HG03460 (cell line): ENCODE measurements at regions not wholly inside any gene's neighbourhood (a gene's known extent, or its start where the extent isn't known, plus 50 kb on each side); places are given as distances from the start of the nearest gene placed in this dataset.

Experiments used
- ATAC-seq: cut with Tn5 transposase; IDR thresholded peaks from one replicate; pipeline ENCODE4 v1.9.1; 2021; ENCODE audit not compliant: unreplicated experiment

DNA sequence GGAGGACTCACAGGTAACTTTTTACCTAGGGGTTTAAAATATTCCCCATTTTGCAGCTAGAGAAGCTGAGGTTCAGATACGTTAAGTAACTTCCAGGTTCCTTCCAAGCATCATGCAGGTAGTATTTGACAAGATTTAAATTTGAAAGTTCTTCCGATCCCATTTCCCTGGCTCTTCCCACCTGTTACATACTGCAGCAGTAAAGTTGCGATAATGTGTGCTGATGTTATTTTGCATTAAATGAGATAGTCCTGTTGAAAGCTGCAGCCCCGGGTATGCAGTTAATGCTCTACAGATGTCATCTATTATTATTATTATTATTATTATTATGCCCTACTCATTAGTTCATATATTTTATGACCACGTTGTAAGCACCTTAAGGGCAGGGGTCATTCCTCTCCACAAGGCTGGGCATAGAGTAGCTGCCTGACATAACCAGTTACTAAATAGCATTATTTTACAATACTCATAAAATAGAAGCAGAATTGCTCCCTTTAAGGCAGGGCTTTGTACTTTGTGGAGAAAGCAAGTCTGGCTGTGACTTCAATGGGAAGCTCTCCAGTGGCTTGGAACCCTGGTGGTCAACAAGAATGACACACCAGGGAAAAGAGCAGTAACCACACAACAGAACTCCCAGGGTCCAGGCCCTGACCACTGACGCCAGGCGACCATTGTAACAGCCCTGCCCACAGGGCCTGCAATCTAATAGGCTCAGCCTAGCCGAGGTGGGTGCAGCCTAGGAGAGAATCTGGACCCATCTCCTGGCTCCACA, 90.8 kb upstream of the CALM2 start:
- no peak for ATAC-seq

DNA sequence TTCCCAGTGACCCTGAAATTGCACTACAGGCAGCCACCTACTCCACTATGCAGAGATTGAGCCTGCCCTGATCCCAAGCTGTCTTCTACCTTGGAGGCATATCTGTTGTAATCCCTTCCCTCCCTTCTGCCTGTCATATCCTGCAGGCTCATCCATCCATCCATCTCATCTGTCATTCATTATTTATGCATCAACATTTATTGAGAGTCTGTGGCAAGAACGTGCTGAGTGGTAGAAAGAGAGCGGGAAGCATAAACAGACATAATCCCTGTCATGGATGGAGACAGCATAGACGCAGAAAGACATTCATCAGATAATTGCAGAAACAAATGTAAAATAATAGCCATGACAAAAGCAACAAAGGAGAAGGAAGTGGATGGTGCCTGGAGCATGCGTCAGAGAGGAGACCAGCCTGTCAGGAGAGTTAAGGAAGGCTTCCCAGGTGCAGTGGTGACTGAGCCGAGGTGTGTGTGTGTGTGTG, 89.5 kb upstream of the CALM2 start:
- no peak for ATAC-seq

DNA sequence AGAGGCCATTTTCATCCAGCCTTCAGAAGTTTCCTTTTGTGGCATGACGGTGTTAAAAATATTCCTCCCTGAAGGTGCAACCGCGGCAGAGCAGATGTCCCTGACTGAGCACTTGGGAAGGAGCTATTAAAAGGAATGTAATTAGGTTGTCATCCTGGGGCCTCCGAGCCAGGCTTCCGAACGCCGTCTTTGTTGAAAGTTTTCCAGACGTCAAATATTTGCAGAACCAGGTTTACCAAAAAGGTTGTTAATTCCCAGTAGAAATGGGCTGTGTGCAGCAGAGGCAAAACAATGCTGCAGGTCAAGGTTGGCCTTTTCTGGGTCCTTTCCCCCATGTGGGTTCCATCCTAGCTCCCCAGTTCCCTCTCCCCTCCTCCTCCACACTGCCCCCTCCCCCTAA, 88.8 kb upstream of the CALM2 start:
- no peak for ATAC-seq

DNA sequence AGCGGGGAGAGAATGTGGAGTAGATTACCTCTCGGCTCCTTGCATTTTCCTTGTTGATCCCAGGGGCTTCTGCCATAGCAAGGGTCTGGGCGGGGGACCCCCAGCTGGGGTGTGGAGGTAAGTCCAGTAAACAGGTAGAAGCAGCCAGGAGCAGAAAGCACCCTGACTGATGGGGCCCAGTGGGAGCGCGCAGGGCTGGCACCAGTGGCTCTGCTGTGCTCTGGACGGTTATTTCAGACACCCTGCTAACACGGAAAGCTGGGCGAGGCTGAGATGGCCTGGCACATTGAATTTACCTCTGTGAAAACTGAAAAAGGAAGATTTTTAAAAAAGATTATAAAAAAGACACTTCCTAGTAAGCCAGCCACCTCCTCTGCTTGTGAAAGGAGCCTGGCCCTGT, 88.4 kb upstream of the CALM2 start:
- no peak for ATAC-seq

DNA sequence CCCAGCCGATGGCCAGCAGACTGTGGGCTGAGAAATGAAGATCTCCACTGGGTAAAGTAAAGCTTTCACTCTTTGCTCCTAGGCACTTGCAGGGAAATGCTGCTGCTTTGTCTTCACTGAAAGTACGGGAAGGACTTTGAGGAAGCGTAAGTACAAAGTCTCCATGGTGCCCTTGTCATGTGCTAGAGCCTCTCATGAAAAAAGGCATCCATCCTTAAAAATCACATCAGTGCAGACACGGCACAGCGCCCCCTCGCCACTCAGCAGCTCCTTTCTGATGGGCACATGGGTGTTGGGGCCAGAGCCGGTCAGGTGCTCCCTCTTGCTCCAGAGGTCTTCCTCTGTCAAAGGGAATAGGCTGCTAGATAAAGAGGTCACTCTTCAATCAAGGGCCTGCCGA, 87.8 kb upstream of the CALM2 start:
- no peak for ATAC-seq

DNA sequence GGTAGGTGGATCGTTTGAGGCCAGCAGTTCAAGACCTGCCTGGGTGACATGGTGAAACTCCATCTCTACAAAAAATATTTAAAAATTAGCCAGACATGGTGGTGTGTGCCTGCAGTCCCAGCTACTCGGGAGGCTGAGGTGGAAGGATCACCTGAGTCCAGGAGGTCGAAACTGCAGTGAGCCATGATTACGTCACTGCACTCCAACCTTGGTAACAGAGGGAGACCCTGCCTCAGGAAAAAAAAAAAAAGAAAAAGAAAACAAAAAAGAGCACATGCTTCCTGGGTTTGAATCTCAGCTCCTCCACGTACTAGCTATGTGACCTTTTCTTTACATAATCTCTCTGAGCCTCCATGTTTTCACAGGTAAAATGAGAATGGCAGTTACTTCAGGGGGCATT, 86.3 kb upstream of the CALM2 start:
- no peak for ATAC-seq

DNA sequence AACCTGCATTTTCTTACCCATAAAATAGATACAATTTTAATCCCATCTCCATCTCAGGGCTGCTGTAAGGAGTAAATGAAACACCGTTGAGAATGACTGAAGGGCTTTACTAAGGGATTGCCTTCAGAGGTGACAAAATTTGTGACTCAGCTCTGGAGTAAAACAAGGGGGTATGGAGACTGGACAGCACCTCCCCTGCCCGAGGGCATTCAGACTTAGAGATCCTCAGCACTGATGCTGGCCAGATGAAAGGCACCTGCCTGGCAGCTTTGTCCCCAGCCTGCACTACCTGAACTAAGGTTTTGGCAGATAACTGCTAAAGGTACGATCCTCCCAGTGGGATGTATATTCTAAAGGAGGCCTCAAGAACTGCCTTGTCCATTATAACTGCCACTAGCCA, 84.7 kb upstream of the CALM2 start:
- no peak for ATAC-seq

DNA sequence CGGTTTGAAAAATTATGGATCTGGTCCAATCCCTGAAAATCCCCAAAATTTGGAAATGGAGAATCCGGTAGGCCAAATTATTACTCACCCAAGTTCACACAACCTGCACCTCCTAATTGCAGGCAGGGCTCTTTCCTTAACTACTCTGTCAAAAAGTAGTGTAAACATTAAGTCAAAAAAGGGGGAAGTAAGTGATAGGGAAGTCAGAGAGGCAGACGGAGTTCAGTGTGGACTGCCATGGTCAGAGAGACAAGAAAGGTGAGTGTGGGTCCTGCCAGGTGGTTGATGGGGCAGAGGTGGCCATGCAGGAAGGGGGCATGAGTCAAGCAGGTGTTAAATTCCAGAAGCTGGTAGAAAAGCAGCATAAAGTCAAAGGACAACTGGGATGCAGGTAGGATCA, 83.5 kb upstream of the CALM2 start:
- ATAC-seq: no peak

DNA sequence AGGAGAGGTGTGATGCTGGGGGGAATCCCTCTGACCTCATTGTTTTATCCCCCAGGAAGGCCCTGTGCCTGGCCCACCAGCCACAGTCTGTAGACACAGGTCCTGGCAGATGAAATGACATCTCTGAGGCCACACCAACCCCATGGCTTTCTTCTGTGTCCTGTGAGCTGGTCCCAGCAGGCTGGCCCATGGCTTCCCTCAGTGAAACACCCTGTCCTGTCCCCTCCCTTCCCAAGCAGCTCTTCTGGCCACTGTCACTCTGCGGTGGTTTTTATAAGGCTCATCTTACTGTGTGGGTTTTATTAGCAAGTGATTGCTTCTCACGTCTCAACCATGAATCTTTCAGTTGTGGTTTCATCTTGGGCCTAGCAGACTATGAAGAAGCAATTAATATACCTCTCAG, 81.6 kb upstream of the CALM2 start:
- no peak for ATAC-seq

DNA sequence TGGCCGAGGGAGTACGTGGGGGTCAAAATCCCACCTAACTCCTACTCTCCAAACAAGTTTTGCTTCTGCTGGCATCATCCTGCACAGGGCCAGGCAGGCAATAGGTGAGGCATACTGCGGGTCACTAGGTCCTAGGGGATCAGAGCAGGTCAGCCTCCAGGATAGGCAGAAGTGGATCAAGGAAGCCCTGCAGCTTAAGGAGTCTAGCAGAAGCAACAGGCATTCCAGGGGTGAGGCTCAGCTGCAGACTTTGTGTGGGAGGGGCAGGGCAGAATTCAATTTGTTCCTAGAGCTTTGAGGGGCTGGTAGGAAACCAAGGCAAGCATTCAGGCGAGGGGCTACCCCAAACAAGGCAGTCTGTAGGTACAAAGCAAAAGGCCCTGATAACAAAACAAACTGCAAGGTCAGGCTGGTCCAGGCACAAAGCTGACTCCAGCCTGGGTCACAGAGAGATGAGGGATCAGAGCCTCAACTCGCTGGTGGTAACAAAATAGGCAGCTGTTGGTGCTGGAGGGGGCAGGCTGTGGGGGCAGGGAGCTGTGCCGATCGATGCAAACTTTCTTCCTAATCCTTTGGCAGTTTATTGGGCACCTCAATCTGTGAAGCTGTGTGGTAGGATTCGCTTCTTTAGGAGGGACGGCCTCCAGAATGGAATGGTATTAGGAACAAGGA, 80.2 kb upstream of the CALM2 start:
- ATAC-seq: no peak

DNA sequence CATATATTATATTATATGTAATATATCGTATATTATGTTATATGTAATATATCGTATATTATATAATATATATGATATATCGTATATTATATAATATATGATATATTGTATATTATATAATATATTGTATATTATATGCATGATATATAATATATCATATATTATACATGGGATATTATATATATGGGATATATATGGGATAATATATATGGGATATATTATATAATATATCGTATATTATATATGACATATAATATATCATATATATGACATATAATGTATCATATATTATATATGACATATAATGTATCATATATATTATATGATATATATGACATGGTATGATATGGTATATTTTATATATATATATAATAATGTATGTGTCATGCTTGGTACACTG, 79.5 kb upstream of the CALM2 start:
- no peak for ATAC-seq

DNA sequence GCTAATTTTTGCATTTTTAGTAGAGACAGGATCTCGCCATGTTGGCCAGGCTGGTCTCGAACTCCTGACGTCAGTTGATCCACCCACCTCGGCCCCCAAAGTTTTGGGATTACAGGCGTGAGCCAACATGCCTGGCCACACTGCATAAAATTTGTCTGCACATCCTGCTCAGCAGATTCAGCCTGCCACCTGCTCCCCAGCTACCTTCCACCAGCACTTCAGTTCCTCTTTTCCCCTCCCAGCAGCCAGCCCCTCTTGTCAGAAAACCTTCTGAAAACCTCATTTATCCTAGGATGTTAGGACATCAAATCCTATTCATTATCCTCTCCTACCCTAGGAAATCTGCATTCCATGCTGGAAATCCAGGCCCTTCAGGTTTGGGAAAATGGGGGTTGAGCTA, 78.2 kb upstream of the CALM2 start:
- no peak for ATAC-seq

DNA sequence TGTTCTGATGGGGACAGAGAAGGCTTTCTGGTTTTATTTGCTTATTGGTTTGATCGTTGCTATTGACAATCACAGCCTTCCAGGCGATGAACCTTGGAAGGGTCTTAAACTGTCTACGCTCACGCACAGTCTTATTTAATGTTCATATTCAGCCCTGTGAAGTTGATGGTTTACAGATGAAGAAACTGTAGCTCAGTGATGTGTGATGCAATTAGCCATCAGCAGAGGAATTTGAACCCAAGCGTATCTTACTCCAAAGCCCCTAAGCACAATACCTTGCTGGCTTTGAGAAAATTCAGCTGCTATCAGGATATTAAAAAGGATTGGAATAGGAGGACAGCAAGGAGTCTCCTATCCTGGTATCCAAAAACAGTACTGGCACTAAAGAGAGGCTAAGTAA, 77.1 kb upstream of the CALM2 start:
- no peak for ATAC-seq

DNA sequence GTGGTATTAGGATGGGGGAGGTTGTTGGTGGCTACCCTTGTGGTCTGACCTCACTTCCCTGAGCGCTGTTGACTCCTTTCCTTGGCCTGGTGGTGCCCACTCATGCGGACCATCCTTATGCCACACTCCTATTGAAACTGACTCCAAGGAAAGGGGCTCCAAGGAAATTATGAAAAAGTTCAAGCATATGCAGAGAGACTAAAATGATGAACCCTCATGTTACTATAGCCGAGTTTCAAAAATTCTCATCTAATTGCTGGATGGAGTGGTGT, 75.0 kb upstream of the CALM2 start:
- ATAC-seq: no peak

DNA sequence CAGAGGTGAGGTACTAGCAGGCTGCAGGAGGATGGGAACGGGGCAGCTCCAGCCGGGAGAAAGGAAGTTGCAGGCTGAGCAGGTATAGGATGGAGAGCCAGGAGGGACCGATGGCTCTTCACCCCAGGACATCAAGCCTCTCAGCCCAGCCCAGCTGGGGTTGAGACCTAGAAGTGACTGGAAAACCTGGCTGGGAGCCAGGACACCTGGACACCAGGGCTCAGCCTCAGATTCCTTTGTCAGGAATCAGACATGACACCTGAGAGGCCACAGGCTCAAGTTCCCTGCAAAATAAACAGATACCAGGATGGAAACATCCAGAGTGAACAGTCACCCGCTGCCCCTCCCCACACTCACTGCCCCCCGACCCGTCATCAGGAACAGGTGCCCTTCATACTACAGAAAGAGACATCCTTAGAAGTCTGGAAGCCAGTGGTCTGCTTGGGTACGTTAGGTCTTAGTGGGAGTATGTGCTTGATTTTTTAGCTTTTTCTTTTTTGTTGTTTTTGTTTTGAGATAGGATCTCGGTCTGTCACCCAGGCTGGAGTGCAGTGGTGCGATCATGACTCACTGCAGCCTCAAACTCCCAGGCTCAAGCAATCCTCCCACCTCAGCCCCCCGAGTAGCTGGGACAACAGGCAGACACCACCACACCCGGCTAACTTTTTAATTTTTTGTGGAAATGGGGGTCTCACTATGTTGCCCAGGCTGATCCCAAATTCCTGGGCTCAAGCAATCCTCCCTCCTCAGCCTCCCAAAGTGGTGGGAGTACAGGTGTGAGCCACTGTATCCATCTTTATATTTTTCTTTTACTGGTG, 74.5 kb upstream of the CALM2 start:
- ATAC-seq: no peak

DNA sequence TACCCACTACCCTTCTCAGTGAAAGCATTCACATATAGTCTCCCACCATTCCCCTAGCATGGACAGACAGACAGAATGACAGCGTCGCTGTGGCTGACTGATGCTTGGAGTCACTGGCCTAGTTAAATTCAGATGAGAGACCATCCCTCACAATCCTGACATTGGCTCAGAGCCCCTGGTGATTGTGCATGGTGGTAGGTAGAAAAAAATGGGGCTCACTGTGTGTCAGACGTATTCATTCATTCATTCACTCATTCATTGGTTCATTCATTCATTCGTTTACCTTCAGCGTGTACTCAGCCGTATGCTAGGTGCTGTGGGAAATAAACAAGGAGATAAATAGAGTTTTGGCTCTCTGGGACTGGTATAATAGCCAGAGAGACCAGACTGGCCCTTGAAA, 73.6 kb upstream of the CALM2 start:
- no peak for ATAC-seq

DNA sequence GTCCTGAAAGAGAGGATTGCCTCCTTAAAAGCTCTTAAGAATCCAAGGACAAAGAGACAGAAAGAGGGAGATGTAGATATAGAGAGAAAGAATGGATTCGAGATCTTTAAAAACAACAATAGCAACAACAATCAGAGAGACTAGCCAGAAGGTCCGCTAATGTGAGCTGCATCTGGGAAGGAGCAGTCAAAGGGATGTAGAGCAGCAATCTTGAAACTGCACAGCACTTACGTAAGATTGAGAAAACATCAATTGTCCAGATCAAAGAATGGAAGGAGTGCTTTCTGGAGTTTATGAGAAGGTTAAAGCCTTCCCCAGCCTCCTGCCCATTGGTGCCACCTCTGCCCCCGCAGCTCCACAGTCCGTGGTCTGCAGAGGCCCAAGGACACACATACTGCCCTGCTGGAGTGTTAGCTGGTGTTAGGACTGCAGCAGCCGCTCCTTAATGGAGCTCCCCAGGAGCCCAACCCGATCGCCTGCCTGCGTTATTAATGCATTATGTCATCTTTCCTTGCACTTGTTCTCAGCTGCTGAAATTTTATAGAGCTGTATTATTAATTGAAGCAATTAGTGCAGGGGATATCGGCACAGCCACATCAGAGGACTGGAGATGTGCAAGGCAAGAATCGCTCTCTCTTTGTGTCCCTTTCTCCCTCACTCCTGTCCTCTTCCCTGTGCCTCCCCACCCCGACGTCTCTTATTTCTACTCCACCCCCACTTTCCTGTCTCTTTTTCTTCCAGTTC, 73.0 kb upstream of the CALM2 start:
- no peak for ATAC-seq

DNA sequence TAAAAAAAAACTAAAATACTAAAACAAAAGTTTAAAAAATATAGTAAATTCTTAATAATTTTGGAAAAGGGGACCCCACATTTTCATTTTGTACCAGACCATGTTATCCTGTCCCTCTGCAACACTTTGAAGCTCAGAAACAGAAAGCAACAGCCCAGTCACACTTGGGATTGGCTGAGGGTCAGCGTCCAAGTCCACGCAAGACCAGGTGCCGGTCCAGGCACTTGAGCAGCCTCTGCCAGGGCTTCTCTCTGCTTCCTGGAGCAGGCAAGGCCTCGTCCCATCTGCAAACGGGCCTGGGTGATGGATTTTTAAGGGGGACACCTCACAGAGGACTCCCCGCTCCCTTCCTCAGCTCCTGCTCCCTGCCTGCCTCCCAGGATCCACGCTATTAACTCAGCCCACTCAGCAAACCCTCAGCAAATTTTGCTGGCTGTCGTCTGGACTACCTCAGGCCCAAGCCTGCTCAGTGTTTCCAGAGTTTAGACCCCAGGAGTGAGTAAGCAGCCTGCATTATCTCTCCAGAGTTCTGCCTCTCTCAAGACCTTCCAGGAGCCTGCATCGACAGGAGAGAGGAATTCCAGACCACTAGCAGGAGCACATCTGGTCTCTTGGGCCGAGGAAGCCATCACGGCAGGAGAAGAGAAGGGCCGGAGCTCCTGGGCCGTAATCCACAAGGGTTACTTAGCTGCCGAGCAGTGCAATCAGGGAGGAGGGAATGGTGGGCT, 67.4 kb upstream of the CALM2 start:
- no peak for ATAC-seq

DNA sequence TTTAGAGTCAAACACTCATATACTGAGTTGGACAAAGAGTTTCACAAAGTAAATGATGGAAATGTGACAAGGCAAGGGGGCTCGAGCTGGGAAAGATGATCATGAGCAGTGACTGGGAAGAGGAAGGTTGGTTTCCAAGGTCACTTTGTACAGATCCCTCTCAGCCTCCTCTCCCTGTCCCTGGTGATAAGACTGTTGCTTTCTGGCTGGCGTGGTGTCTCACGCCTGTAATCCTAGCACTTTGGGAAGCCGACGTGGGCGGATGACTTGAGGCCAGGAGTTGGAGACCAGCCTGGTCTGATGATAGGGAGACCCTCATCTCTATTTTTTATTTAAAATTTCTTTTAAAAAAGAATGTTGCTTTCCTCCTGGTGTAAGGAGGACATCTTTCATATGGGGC, 65.4 kb upstream of the CALM2 start:
- no peak for ATAC-seq

DNA sequence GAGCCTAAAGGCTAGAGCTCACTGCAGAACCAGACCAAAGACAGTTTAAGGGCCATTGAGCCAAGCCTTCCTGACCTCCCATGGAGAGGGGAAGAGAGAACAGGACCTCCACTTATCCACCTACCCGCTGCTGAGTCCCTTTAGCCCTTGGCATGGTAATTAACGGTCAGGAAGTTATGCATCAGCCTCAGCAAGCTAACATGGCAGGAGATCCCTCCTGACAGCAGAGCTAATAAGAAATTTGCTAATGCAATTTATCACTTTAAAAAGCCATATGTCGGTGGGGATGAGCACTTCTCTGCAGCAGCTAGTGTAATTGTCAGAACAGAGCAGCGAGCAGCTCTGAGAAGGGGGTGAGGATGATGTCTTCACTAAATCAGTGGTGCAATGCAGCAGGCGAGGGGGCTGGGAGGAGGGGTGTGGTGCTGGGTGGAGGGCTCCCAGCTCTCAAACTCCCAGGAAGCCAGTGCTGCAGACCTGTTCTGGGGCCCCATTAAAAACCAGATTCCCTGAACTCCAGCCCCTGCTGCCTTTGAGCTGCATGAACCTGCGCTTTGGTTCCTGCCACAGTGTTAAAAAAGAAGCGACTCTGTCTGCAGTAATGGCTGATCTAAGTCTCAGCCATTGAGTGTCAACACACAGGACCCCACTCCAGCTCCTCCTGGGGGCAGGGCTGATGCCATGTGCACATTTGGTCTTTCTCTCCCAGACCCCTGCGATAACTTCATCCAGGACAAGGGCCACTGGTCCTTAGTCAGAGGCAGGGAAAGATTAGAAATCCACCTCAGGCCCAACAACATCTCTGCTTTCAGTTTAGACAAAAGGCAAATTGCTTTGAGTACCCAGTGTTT, 63.0 kb upstream of the CALM2 start:
- ATAC-seq: no peak
